ENCODE measurements at regions not wholly inside any gene's neighbourhood (a gene's known extent, or its start where the extent isn't known, plus 50 kb on each side); places are given as distances from the start of the nearest gene placed in this dataset.

- Histone ChIP-seq H3K36me3 (ENCODE audit: insufficient read depth, low read length) (no peaks in the 10 kb centered on the region), H3K4me3 (ENCODE audit: low read depth in 1 of 2, low read length in 2 of 2) (no peak overlapping the region)
These were observed 404.0 kb downstream of the PPARGC1A start for GRCh38 chr4:23485801-23486200.

DNA sequence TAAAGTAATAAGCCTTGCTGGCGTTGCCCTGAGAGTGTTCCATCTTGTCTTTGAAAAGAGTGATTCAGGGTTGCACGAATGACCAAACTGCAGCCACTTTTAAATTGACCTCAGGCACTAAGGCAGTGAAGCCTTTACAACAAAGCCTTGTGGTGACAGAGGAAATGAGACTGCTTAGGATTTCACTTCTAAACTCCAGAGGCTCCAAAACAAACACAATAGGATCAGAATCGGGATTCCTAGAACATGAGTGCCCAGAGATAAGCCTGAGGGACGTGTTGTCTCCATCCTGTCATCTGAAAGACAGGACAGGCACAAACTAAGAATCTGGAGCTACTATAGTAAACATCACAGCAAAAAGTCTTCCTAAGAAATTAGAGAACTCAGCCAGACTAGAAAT is 405.2 kb downstream of the PPARGC1A start:
- no peak overlapping the region for H3K4me3 ChIP-seq (ENCODE audit: low read depth in 1 of 2, low read length in 2 of 2)
- no peak for TF ChIP-seq CTCF (IDR thresholded peaks at IDR 0.05; ENCODE audit: borderline replicate concordance, extremely low read depth, low read length, poor library complexity, severe bottlenecking)
- no peak for TF ChIP-seq EZH2 (IDR thresholded peaks at IDR 0.05; ENCODE audit: borderline replicate concordance, low read depth, low read length, severe bottlenecking)
- no peaks in the 10 kb centered on the region for H3K4me1 ChIP-seq (ENCODE audit: insufficient read depth, low read length)
- no peak overlapping the region for H3K4me2 ChIP-seq (ENCODE audit: insufficient read depth, low read length)
- no peak for DNase-seq
- no peak overlapping the region for H2AFZ ChIP-seq (ENCODE audit: low read depth, low read length)
- no peak overlapping the region for H3K9ac ChIP-seq (ENCODE audit: low read depth, low read length)
- no peaks in the 10 kb centered on the region for H3K36me3 ChIP-seq (ENCODE audit: insufficient read depth, low read length)
- no peaks in the 10 kb centered on the region for H3K27me3 ChIP-seq (ENCODE audit: insufficient read depth, low read length, poor library complexity)
- no peak for ATAC-seq (ENCODE audit: insufficient read depth, low read depth)
- H4K20me1 ChIP-seq (ENCODE audit: insufficient read depth, low read length) = no peaks in the 10 kb centered on the region
- no peaks in the 10 kb centered on the region for H3K79me2 ChIP-seq (ENCODE audit: insufficient read depth, low read length)
- H3K27ac ChIP-seq (ENCODE audit: low read length) = no peak overlapping the region
- H3K9me3 ChIP-seq (ENCODE audit: insufficient read depth, low read length, severe bottlenecking) = no peaks in the 10 kb centered on the region

More at GRCh38 chr4:23485801-23486200, 404.0 kb downstream of the PPARGC1A start:
- DNase-seq (no peak), ATAC-seq (ENCODE audit: insufficient read depth, low read depth) (no peak)
- H3K79me2 ChIP-seq (ENCODE audit: insufficient read depth, low read length) = no peaks in the 10 kb centered on the region
- no peak for TF ChIP-seq EZH2 (IDR thresholded peaks at IDR 0.05; ENCODE audit: borderline replicate concordance, low read depth, low read length, severe bottlenecking)
- TF ChIP-seq CTCF (IDR thresholded peaks at IDR 0.05; ENCODE audit: borderline replicate concordance, extremely low read depth, low read length, poor library complexity, severe bottlenecking) = no peak
- no peak overlapping the region for H3K9ac ChIP-seq (ENCODE audit: low read depth, low read length)
- H4K20me1 ChIP-seq (ENCODE audit: insufficient read depth, low read length) = no peaks in the 10 kb centered on the region
- H3K9me3 ChIP-seq (ENCODE audit: insufficient read depth, low read length, severe bottlenecking) = no peaks in the 10 kb centered on the region
- H2AFZ ChIP-seq (ENCODE audit: low read depth, low read length) = no peak overlapping the region
- no peak overlapping the region for H3K27ac ChIP-seq (ENCODE audit: low read length)
- H3K27me3 ChIP-seq (ENCODE audit: insufficient read depth, low read length, poor library complexity) = no peaks in the 10 kb centered on the region
- no peaks in the 10 kb centered on the region for H3K4me1 ChIP-seq (ENCODE audit: insufficient read depth, low read length)
- H3K4me2 ChIP-seq (ENCODE audit: insufficient read depth, low read length) = no peak overlapping the region

DNA sequence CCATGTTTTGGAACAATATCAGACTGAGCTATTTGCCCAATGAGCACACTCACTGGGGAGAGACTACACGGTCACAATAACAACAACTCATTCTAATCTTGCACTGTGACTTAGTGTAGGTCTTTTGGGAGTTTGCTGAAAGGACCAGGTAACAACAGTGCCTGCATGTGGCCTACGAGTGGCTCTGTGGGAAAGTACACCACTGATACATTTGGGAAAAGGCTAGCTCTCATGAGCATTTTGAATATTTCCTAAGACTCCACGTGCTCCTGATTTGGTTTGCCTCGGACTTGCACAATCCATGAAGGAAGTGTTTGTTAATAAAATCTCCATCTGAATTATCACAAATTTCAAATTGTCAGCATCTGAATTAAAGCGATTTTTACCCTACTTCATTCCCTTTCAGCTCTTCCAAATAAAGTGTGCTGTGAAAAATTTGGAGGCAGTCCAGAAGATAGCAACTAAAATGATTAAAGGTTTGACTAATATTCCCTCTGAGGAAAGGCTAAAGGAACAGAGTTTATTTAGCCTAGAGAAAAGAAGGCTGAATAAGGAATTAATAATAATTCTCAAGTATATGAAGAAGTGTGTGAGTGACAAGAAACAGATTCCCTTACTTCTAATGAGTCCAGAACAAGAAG is 406.4 kb downstream of the PPARGC1A start:
- ATAC-seq (ENCODE audit: insufficient read depth, low read depth) (no peak), DNase-seq (no peak)
- Histone ChIP-seq H2AFZ (ENCODE audit: low read depth, low read length) (no peak overlapping the region), H3K4me3 (ENCODE audit: low read depth in 1 of 2, low read length in 2 of 2) (no peak overlapping the region), H3K9me3 (ENCODE audit: insufficient read depth, low read length, severe bottlenecking) (no peaks in the 10 kb centered on the region), H3K36me3 (ENCODE audit: insufficient read depth, low read length) (no peaks in the 10 kb centered on the region), H3K27ac (ENCODE audit: low read length) (no peak overlapping the region), H3K9ac (ENCODE audit: low read depth, low read length) (no peak overlapping the region), H3K79me2 (ENCODE audit: insufficient read depth, low read length) (no peaks in the 10 kb centered on the region), H4K20me1 (ENCODE audit: insufficient read depth, low read length) (no peaks in the 10 kb centered on the region), H3K4me1 (ENCODE audit: insufficient read depth, low read length) (no peaks in the 10 kb centered on the region), H3K4me2 (ENCODE audit: insufficient read depth, low read length) (no peak overlapping the region), H3K27me3 (ENCODE audit: insufficient read depth, low read length, poor library complexity) (no peaks in the 10 kb centered on the region)
- TF ChIP-seq EZH2 (IDR thresholded peaks at IDR 0.05; ENCODE audit: borderline replicate concordance, low read depth, low read length, severe bottlenecking) = no peak
- no peak for TF ChIP-seq CTCF (IDR thresholded peaks at IDR 0.05; ENCODE audit: borderline replicate concordance, extremely low read depth, low read length, poor library complexity, severe bottlenecking)

Data from DND-41 (cell line).